Natural killer cell treated with Interleukin-12 subunit alpha and Interleukin-12 subunit beta and Interleukin-15 and Interleukin-18, amount 100 ng/mL, for 72 hours (primary cell): ENCODE measurements at regions not wholly inside any gene's neighbourhood (a gene's known extent, or its start where the extent isn't known, plus 50 kb on each side); places are given as distances from the start of the nearest gene placed in this dataset.

Experiments used
- ATAC-seq, 2 donors: fragments of 150-1000 bp; cut with Tn5 transposase in 1 of 2; sonication (Bioruptor Pico), chemical (Tn5 transposase) in 1 of 2; 2 replicates each; pipeline ENCODE4 v1.10.0; 2021
- DNase-seq: peaks from one replicate; pipeline ENCODE4 v3.0.0; 2022; ENCODE audit warnings: low spot score
- H3K27ac Mint-ChIP-seq, 2 donors: 1 replicate in 1 of 2; 2 replicates in 1 of 2; pipeline ENCODE4 v1.8.0; 2022; ENCODE audit warnings: mixed read lengths in 2 of 2, mild to moderate bottlenecking in 1 of 2, moderate library complexity in 1 of 2
- H3K27me3 Mint-ChIP-seq, 2 donors: 1 replicate in 1 of 2; 2 replicates in 1 of 2; pipeline ENCODE4 v1.8.0; 2022; ENCODE audit warnings: mixed read lengths in 2 of 2
- H3K36me3 Mint-ChIP-seq: one replicate; pipeline ENCODE4 v1.8.0; 2022; ENCODE audit warnings: mixed read lengths
- H3K4me1 Mint-ChIP-seq, 2 donors: 1 replicate in 1 of 2; 2 replicates in 1 of 2; pipeline ENCODE4 v1.8.0; 2022; ENCODE audit warnings: low read depth in 2 of 2, mixed read lengths in 2 of 2, mild to moderate bottlenecking in 1 of 2
- H3K4me3 Mint-ChIP-seq: one replicate; pipeline ENCODE4 v1.8.0; 2022; ENCODE audit warnings: mixed read lengths
- H3K9me3 Mint-ChIP-seq: 2 replicates; pipeline ENCODE4 v1.8.0; 2022; ENCODE audit warnings: mixed read lengths

DNA sequence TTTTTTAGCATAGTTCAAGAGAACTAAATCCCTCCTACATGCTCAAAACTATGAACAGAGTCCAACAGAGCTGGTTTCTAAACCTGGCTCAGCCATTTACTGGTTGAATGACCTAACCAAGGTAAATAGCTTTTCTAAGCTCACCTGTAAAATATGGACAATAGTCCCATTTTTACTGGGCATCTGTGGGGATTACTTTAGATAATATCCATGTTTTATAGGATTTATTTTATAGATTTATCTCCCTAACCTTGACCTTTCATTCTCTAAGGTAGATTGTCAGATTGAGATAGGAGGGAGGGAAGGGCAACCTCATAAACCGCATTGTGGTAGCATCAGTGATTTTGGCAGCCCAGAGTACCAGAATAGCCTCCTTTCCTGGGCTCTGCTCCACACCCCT, 178.5 kb upstream of the TOX3 start:
- no peak overlapping the region for H3K27ac Mint-ChIP-seq
- H3K36me3 Mint-ChIP-seq, result no peaks in the 10 kb centered on the region
- ATAC-seq (no peak), DNase-seq (no peak)
- H3K4me3 Mint-ChIP-seq, result no peak overlapping the region
- H3K9me3 Mint-ChIP-seq, result peaks cover 8% of the 10 kb centered on the region
- no peaks in the 10 kb centered on the region for H3K4me1 Mint-ChIP-seq
- peaks cover 0 to 7% of the 10 kb centered on the region in 2 donors for H3K27me3 Mint-ChIP-seq

DNA sequence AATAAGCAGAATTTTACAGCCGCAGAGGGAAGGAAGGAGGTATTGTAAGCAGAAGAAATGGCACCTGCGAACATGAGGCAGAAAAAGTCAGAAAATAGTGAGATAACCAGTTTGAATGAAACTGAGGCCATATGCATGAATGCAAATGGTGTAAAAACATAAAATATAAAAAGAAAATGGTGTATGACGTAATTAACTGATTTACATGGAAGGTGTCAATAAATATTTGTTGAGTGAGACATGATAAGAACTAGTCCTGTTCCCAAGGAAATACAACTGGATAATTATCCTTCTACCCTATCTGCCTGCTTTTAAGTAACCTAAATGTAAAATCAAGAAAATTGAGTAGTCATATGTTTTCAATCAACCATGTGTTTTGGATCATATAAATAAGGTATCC, 178.1 kb upstream of the TOX3 start:
- Mint-ChIP-seq H3K27ac (no peak overlapping the region), H3K9me3 (peaks cover 8% of the 10 kb centered on the region), H3K4me3 (no peak overlapping the region), H3K27me3 (peaks cover 0 to 7% of the 10 kb centered on the region in 2 donors), H3K4me1 (no peaks in the 10 kb centered on the region), H3K36me3 (no peaks in the 10 kb centered on the region)
- no peak for DNase-seq
- ATAC-seq, result no peak

DNA sequence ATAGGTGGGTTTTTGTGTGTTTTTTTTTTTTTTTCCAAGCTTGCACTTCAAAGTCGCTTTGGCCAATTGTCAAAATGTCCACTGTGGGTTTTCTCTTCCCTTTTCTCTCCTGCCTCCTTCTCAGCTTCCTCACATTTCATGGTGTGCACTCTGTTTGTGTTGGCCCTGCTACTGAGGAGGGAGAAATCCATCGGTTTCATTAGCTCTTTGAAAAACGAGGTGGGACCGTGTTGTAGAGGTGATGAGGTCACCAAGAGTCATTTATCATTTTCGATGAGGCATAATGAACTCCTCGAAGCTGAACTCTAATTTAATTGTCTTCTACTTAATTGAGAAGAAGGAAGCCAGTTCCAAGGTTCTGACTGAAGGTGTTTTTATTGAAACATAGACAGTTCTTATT, 174.4 kb upstream of the TOX3 start:
- ATAC-seq, result no peak
- peaks cover 0 to 7% of the 10 kb centered on the region in 2 donors for H3K27me3 Mint-ChIP-seq

DNA sequence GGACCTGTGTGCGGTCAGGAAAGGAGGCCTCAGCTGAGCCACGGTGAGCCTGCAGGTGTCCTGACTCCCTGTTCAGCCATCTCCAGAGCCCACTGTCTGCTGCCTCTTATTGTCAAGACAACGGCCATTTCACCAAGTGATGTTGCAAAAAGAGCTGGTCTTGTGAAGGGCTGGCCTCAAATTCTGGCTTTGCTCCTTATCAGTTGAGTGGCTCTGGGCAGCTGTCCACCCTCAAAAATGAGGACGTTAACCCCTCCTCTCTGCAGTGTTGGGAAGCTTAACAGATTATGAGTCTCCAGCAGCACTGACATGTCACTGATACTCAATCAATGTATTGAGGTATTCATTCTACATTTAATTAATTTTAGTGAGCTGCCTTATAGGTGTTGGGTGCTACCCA, 171.1 kb upstream of the TOX3 start:
- no peaks in the 10 kb centered on the region for H3K4me1 Mint-ChIP-seq
- H3K27me3 Mint-ChIP-seq, result no peaks in the 10 kb centered on the region
- peaks cover 10% of the 10 kb centered on the region for H3K9me3 Mint-ChIP-seq
- no peak overlapping the region for H3K27ac Mint-ChIP-seq
- no peaks in the 10 kb centered on the region for H3K36me3 Mint-ChIP-seq
- no peak for DNase-seq
- ATAC-seq, result no peak
- H3K4me3 Mint-ChIP-seq, result no peak overlapping the region

More for the DNA sequence above, 174.4 kb upstream of the TOX3 start:
- Mint-ChIP-seq H3K9me3 (peaks cover 14% of the 10 kb centered on the region), H3K4me1 (no peaks in the 10 kb centered on the region), H3K36me3 (no peaks in the 10 kb centered on the region), H3K4me3 (no peak overlapping the region), H3K27ac (no peak overlapping the region)
- no peak for DNase-seq

DNA sequence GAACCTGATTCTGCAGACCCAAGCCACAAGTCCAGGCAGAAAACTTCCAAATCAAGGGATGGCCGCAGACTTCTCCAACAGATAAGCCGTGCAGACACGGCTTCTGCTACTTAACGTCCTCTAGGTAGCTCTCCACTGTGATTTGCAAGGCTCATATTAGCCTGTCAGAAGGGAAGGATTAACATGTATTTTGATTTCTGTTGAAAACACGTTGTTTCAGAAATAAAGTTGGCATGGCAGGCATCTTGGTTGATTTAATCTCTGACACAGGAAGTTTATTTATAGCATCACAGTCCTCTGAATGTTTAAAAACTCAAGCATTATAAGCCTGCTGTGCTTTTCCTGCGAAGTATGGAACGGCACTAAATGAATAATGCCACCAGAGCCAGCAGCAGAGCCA, 166.8 kb upstream of the TOX3 start:
- Mint-ChIP-seq H3K27ac (no peak overlapping the region), H3K27me3 (no peaks in the 10 kb centered on the region), H3K4me1 (no peaks in the 10 kb centered on the region), H3K36me3 (no peaks in the 10 kb centered on the region), H3K9me3 (peaks cover 6% of the 10 kb centered on the region), H3K4me3 (no peak overlapping the region)
- DNase-seq, result no peak
- no peak for ATAC-seq

DNA sequence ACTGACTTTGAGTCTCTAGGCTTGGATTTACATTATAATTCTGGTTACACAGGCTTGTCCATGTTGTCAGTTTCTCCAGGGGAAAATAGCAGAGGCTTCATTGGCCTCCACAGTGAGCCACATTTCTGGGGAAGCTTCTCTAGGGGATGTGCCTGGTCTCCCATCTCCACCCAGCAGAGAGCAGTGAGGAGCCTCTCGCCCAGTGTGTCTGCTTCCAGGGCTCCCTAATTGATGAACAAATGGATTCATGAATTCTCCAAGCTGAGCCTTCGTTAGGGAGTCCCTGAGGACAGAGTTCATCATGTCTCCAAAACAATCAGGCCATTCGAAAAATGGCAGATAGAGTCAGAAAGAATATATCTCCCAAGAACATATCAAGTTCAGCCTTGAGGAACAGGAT, 162.4 kb upstream of the TOX3 start:
- Mint-ChIP-seq H3K27ac (no peak overlapping the region), H3K9me3 (peaks cover 3% of the 10 kb centered on the region), H3K27me3 (no peaks in the 10 kb centered on the region), H3K4me3 (no peak overlapping the region), H3K4me1 (no peaks in the 10 kb centered on the region), H3K36me3 (no peaks in the 10 kb centered on the region)
- ATAC-seq (no peak), DNase-seq (no peak)

DNA sequence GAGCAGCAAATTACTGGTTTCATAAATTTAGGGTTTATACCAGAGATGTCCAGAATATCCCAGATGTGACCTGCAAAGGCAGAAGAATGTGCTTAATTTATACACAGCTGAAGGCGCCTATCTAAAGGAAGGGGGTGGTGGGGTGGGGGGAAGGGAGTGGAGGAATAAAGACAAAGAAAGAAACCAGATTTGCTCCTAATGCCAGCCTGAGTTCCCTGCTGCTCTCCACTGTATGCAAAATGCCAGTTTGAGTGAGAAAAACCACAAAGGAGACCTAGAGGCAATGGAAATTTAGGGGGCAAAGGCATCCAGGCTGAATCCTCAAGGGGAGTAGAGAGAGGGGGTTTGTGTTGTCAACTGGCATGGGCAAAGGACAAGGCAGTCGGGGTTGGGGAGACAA, 161.5 kb upstream of the TOX3 start:
- no peak overlapping the region for H3K27ac Mint-ChIP-seq
- H3K36me3 Mint-ChIP-seq, result no peaks in the 10 kb centered on the region
- DNase-seq (no peak), ATAC-seq (no peak)
- H3K4me3 Mint-ChIP-seq, result no peak overlapping the region
- no peaks in the 10 kb centered on the region for H3K27me3 Mint-ChIP-seq
- H3K4me1 Mint-ChIP-seq, result no peaks in the 10 kb centered on the region
- H3K9me3 Mint-ChIP-seq, result peaks cover 3% of the 10 kb centered on the region

DNA sequence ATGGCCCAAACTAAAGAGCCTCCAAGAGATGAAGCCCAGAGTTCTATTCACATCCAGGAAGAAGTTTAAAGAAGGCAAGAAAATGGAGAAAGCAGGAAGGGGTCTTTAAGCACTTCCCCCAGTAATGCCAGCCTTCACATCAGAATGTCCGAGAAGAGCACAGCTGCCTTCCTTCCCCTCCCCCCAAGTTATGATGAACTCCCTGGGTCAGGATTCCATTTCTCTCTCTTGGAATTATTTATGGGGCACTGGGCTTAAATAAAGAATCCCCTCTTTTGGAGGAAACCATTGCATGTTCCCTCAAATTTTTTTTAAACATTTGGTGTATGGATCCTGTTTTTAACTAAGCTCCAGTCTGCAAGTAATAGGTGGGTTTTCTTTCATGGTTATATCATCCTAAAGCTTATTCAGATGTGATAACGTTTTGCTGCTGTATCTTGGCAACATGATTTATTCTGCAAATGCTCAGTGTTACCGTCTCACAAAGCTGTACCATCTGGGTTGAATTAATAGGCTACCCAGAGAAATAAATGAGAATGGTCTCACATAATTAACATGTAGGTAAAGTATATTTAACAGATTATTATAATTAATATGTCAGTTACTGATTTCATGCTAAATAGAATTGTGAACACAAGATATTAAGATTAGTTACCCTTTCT, 160.9 kb upstream of the TOX3 start:
- DNase-seq (no peak), ATAC-seq (no peak)
- H3K36me3 Mint-ChIP-seq, result no peaks in the 10 kb centered on the region
- no peaks in the 10 kb centered on the region for H3K27me3 Mint-ChIP-seq
- no peak overlapping the region for H3K27ac Mint-ChIP-seq
- no peaks in the 10 kb centered on the region for H3K4me1 Mint-ChIP-seq
- no peak overlapping the region for H3K4me3 Mint-ChIP-seq
- peaks cover 3% of the 10 kb centered on the region for H3K9me3 Mint-ChIP-seq

DNA sequence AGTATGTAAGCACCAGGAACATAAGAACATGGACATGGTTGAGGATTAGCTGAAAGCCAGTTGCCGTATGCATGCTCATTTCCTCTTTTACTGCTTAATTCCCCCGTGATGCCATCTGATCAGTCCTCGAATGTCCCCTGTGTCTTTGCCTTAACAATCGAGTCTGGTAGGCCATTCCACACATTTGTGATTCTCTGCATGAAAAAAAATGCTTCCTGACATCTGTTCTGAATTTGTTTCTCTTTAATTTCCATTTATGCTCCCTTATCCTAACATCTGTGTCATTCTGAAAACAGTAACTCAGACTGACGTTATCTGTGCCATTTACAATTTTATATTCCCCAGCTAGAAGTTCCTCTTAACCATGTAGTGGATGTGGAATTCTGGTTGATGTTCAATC, 158.2 kb upstream of the TOX3 start:
- H3K27me3 Mint-ChIP-seq, result no peaks in the 10 kb centered on the region
- no peaks in the 10 kb centered on the region for H3K36me3 Mint-ChIP-seq
- peaks cover 3% of the 10 kb centered on the region for H3K9me3 Mint-ChIP-seq
- no peaks in the 10 kb centered on the region for H3K4me1 Mint-ChIP-seq
- no peak overlapping the region for H3K27ac Mint-ChIP-seq
- no peak for ATAC-seq
- no peak for DNase-seq
- no peak overlapping the region for H3K4me3 Mint-ChIP-seq

DNA sequence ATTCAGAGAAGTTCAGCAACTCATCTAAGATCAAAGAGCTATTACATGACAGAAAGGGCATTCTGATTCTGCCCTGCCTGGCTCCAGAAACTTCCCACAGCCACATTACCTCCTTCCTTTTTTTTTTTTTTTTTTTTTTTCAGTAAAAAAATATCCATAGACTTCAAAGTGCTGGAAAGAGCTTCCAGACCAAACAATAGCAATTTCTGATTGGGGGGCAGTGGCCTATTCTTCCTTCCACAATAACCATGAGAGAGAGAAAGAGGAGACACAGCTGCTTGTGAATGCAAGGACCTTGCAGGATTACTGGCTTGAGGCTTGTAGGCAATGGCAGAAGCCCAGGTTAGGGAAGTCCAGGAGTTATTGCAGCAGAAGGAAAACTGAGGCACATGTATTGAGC, 151.0 kb upstream of the TOX3 start:
- Mint-ChIP-seq H3K9me3 (peaks cover 15% of the 10 kb centered on the region), H3K27me3 (no peaks in the 10 kb centered on the region), H3K4me1 (no peaks in the 10 kb centered on the region), H3K27ac (no peak overlapping the region), H3K36me3 (no peaks in the 10 kb centered on the region), H3K4me3 (no peak overlapping the region)
- no peak for DNase-seq
- no peak for ATAC-seq

DNA sequence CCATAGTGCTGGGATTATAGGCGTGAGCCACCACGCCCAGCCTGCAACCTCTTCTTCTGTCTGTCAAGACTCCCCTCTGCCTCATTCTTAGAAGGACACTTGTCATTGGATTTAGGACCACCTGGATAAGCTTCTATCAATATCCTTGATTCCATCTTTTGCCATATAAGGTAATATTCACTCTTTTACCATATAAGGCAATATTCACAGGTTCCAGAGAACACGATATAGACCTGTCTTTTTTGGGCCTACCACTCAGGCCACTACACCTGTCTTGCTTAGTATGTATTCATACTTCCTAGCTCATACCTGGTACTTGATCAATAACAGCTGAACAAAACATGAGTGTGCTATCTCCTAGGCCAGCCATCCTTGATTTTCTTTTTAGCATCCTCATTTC, 149.2 kb upstream of the TOX3 start:
- peaks cover 15% of the 10 kb centered on the region for H3K9me3 Mint-ChIP-seq
- H3K27ac Mint-ChIP-seq, result no peak overlapping the region
- no peaks in the 10 kb centered on the region for H3K27me3 Mint-ChIP-seq
- ATAC-seq, result no peak
- H3K4me1 Mint-ChIP-seq, result no peaks in the 10 kb centered on the region
- H3K36me3 Mint-ChIP-seq, result peaks cover under 1% of the 10 kb centered on the region
- no peak for DNase-seq
- H3K4me3 Mint-ChIP-seq, result no peak overlapping the region

DNA sequence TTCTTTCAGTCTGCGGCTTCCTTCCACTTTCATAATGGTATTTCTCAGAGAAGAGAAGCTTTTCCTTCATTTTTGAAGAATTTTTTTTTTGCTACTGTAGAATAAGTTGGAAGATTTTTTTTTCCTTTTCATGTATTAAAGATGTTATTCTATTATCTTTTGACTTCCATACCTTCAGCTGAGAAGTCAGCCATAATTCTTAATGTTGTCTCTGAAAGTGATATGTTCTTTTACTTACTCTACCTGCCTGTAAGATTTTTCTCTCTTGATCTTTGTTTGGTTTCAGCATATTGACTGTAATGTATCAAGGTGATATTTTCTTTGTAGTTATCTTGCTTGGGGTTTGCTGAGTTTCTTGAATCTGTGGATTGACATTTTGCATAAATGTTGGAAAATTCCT, 143.5 kb upstream of the TOX3 start:
- H3K27me3 Mint-ChIP-seq, result no peaks in the 10 kb centered on the region
- no peak for ATAC-seq
- H3K9me3 Mint-ChIP-seq, result peaks cover 11% of the 10 kb centered on the region
- H3K27ac Mint-ChIP-seq, result no peak overlapping the region
- H3K4me1 Mint-ChIP-seq, result no peaks in the 10 kb centered on the region
- peaks cover 6% of the 10 kb centered on the region for H3K36me3 Mint-ChIP-seq
- no peak overlapping the region for H3K4me3 Mint-ChIP-seq
- DNase-seq, result no peak

DNA sequence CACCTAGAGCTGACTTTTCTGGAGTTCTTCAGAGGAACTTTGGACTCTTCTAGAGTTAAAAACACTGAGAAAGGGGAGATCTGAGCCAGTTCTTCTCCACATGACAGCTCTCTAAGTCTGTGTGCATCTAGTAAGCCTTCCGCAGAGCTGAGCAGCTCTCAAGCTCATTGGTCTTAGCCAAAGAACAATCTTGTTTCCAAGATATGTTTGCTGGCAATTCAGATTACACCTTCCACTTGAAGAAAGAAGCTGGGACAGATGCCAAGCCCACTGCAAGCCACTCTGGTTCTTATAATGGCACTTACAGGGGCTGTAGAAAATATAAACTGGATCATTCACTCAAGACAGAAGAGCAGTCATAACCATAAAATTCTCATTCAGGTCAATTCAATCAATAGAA, 134.1 kb upstream of the TOX3 start:
- Mint-ChIP-seq H3K4me3 (no peak overlapping the region), H3K36me3 (no peaks in the 10 kb centered on the region), H3K4me1 (no peaks in the 10 kb centered on the region), H3K27me3 (no peaks in the 10 kb centered on the region), H3K9me3 (peaks cover 10% of the 10 kb centered on the region), H3K27ac (no peak overlapping the region)
- DNase-seq (no peak), ATAC-seq (no peak)

DNA sequence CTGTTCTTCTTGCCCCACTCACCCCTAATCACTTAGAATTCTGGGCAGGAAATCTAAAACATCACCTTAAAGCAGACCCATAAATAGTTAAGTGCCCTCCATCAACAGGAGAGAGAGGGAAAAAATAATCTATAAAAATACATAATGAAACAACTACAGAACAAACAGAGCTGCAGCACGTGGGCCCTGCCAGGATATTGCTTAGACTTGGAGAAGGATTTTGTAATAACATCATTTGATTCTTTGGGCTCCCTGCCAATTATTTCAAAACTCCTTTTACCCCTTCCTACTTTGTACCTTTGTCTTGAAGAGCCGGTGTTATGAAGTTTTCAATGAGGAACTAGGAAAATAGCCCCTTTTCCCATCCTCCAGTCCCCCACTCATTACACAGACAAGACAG, 130.6 kb upstream of the TOX3 start:
- H3K4me1 Mint-ChIP-seq, result no peaks in the 10 kb centered on the region
- no peak overlapping the region for H3K4me3 Mint-ChIP-seq
- H3K27ac Mint-ChIP-seq, result no peak overlapping the region
- ATAC-seq, result no peak
- no peaks in the 10 kb centered on the region for H3K36me3 Mint-ChIP-seq
- no peaks in the 10 kb centered on the region for H3K27me3 Mint-ChIP-seq
- H3K9me3 Mint-ChIP-seq, result peaks cover 7% of the 10 kb centered on the region
- DNase-seq, result no peak

DNA sequence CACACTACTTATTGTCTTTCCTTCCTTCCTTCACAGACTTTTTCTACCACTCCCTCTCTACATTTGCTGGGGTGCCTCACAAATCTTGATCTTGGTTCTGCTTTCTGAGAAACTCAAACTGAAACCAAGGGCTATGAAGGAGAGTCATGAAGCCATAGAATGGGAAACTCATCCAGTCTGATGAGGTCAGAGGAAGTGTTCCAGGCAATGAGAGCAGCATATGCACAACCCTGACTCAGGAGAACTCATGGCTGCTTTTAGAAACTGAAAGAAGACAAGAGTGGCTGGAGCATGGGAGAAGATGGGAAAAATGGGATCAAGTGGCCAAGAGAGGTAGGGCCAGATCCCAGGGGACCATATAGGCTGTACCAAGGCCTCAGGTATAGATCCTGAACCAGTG, 130.0 kb upstream of the TOX3 start:
- Mint-ChIP-seq H3K9me3 (peaks cover 3% of the 10 kb centered on the region), H3K4me1 (no peaks in the 10 kb centered on the region), H3K27me3 (no peaks in the 10 kb centered on the region), H3K4me3 (no peak overlapping the region), H3K27ac (no peak overlapping the region), H3K36me3 (no peaks in the 10 kb centered on the region)
- no peak for DNase-seq
- no peak for ATAC-seq
